AG04450 (cell line): ENCODE measurements at regions not wholly inside any gene's neighbourhood (a gene's known extent, or its start where the extent isn't known, plus 50 kb on each side); places are given as distances from the start of the nearest gene placed in this dataset.

Source experiments
- CTCF ChIA-PET: fragments of 300-600, 350-600 bp; formaldehyde crosslinking; extraction: SDS; loops from one replicate; lab custom pipeline; 2022; ENCODE audit warnings: antibody characterized with exemption, inconsistent platforms; lab: Charles Lee
- POLR2A ChIA-PET: fragments of 350-600 bp; formaldehyde crosslinking; extraction: SDS; loops from one replicate; lab custom pipeline; 2021; ENCODE audit warnings: antibody characterized with exemption, inconsistent platforms; lab: Yijun Ruan, JAX
- DNase-seq: peaks from one replicate; pipeline ENCODE4 v3.0.0-alpha.2; 2011; ENCODE audit warnings: low read depth, low spot score
- H3K27ac ChIP-seq: one replicate; pipeline ENCODE4 v1.5.1; 2012; ENCODE audit warnings: low read depth, low read length, control low read depth
- H3K27me3 ChIP-seq: one replicate; pipeline ENCODE4 v1.6.0; 2012; ENCODE audit warnings: low read length; ENCODE audit not compliant: control insufficient read depth, insufficient read depth
- H3K4me3 ChIP-seq: 2 replicates; pipeline ENCODE4 v1.5.1; 2011; ENCODE audit warnings: mild to moderate bottlenecking, low read depth, low read length, control low read depth
- H3K9me3 ChIP-seq: 2 replicates; pipeline ENCODE4 v1.5.1; 2012; ENCODE audit warnings: low read length; ENCODE audit not compliant: control insufficient read depth, insufficient read depth
- TF ChIP-seq, protein P1 (sequence below): IDR thresholded peaks from 2 replicates; pipeline ENCODE4 v1.5.1; 2011; ENCODE audit warnings: low read depth, low read length, control low read depth, inconsistent platforms

DNA sequence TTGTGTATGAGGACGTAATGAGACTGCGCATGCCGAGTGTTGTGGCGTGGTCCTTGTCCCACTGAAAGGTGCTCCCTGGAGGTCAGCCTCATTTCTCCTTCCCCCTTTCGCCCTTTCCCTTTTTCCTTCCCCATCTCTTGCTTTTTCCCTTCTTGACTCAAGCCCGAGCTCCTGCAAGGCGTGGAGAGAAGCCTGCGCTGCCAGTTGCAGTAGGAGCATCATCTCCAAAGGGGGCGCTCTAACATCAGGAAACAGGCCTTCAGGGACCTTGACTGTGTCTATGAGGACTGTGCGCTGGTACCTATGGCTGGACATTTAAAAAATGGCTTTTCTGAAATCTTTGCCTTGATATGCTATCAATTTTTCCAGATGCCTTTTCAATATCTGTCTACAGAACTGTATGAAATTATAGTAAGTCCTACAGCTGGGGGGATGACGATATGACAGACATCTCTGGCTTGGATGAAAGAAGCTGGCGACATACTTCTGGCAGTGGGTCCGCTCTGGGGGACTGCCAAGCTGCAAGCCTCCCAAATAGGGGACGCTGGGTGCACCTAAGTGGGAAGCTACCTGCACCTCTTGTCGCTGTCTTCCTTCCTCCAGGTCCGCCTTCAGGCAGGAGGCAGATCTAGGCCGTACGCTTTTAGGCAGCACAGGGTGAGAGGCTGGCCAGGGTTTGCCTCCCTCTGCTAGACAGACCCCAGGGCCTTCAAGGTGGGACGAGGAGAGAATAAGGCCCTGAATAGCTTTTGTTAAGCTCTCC lies 96.5 kb downstream of the NXPE2 start:
- ChIA-PET POLR2A (no interaction called here), CTCF (interaction anchor here (0.6 to 2.2 kb wide), 18 partner anchors 9 to 1917 kb away, joined by 3 to 11 read pairs (median 3); partner anchors contain the start of gene CADM1)

DNA sequence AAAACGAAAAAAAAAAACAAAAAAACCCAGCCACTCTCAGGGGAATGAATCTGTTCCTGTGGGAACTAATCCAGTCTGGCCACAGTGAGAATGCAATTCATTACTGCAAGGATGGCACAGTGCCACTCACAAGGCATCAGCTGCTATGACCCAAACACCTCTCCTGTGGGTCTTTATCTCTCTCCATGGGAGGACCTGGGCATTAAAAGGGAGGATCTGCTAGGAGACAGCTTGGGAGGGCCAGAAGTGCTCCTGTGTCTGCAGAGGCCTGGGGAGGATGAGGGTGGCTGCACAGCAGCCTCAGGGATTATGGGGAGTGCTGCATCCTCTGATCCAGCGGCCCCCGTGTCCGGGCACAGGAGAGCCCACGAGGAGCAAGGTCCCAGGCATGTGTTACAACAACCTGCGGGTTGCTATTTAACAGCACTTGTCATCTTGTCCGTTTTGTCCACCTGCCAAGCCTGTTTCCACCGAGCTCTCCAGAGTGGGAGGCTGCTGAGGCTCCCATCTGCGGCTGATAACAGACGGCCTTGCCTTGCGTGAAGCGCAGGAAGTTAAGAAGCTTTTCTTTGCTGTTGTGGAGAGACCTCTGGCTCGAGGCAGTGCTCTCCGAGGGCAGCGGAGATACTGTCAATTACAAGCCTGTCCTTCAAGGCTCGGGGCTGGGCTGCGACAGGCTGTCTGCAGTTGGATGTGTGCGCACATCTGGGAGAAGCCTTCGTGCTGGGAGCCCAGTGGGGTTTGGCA lies 97.7 kb downstream of the NXPE2 start:
- ChIA-PET CTCF (interaction anchor here (0.7 to 1.3 kb wide), 2 partner anchors 443 to 1502 kb away, joined by 3 read pairs; no protein-coding TSS in a partner anchor), POLR2A (no interaction called here)
- DNase-seq, result no peak
- no peak overlapping the region for H3K27ac ChIP-seq
- no peaks in the 10 kb centered on the region for H3K9me3 ChIP-seq
- peaks cover 3% of the 10 kb centered on the region for H3K27me3 ChIP-seq
- no peak overlapping the region for H3K4me3 ChIP-seq
- TF ChIP-seq, protein P1, sequence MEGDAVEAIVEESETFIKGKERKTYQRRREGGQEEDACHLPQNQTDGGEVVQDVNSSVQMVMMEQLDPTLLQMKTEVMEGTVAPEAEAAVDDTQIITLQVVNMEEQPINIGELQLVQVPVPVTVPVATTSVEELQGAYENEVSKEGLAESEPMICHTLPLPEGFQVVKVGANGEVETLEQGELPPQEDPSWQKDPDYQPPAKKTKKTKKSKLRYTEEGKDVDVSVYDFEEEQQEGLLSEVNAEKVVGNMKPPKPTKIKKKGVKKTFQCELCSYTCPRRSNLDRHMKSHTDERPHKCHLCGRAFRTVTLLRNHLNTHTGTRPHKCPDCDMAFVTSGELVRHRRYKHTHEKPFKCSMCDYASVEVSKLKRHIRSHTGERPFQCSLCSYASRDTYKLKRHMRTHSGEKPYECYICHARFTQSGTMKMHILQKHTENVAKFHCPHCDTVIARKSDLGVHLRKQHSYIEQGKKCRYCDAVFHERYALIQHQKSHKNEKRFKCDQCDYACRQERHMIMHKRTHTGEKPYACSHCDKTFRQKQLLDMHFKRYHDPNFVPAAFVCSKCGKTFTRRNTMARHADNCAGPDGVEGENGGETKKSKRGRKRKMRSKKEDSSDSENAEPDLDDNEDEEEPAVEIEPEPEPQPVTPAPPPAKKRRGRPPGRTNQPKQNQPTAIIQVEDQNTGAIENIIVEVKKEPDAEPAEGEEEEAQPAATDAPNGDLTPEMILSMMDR, result no peak

More for the DNA sequence above, 96.5 kb downstream of the NXPE2 start:
- TF ChIP-seq, protein P1, result peak; percentile 75
- H3K27me3 ChIP-seq, result peaks cover 3% of the 10 kb centered on the region
- peak; percentile 11 for DNase-seq
- H3K27ac ChIP-seq, result no peak overlapping the region
- no peaks in the 10 kb centered on the region for H3K9me3 ChIP-seq
- no peak overlapping the region for H3K4me3 ChIP-seq

DNA sequence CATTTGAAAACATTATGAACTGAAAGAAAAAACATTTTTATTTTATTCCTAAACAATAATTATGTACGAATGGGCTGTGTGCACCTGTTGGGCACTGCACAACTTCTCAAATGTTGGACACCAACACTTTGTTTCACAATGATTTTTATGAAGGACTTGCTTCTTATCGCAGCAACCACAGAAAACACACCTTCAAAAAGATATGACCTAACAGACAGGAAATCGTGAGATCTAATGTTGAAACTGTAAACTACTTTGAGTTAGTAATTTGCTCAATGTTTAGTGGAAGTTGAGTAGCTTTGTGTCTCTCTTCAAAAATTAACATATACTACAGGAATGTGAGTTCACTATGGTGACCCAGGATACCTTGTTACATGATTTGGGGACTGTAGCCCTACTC lies 98.6 kb downstream of the NXPE2 start:
- POLR2A ChIA-PET, result no interaction called here
- DNase-seq, result no peak
- CTCF ChIA-PET, result no interaction called here
- H3K27me3 ChIP-seq, result peaks cover 3% of the 10 kb centered on the region
- no peak overlapping the region for H3K27ac ChIP-seq
- TF ChIP-seq, protein P1, result no peak
- H3K9me3 ChIP-seq, result no peaks in the 10 kb centered on the region
- no peak overlapping the region for H3K4me3 ChIP-seq

DNA sequence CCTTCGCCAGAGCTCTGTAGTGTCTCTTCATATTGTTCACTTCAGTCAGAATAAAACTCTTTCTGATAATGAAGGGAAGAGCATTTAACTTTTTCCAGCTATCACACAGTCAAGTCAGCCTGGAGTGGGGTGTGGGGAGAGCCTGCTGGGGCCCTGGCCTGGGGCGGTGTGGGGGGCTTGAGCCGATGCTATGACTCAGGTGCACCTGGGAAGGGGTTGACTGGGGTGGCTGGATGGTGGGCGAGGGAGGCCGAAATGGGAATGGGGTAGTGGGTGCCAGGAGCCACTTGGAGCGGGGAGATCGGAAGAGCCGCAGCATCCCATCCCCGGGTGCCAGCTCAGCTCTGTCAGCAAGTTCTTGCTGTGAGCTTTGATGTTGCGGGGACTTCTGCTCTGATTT lies 100.9 kb downstream of the NXPE2 start:
- Histone ChIP-seq H3K27ac (no peak overlapping the region), H3K4me3 (no peak overlapping the region), H3K27me3 (peaks cover 3% of the 10 kb centered on the region), H3K9me3 (no peaks in the 10 kb centered on the region)
- no peak for DNase-seq
- POLR2A ChIA-PET, result no interaction called here
- TF ChIP-seq, protein P1, result no peak
- CTCF ChIA-PET, result no interaction called here
